ENCODE measurements at regions not wholly inside any gene's neighbourhood (a gene's known extent, or its start where the extent isn't known, plus 50 kb on each side); places are given as distances from the start of the nearest gene placed in this dataset.
"Not testable (repeated sequence)": the region's sequence is repeated elsewhere in the genome, so short reads cannot be mapped to it uniquely, and the experiment has no call there.

GRCh38 chrX:95612350-95612749, 1072.3 kb upstream of the DIAPH2 start:
- DNase-seq (ENCODE audit: low read depth), result no peak

- no peak for DNase-seq (ENCODE audit: low read depth)
Observed at GRCh38 chrX:95622200-95622599, 1062.4 kb upstream of the DIAPH2 start.

- DNase-seq (ENCODE audit: low read depth), result no peak
Observed at GRCh38 chrX:95626748-95627147, 1057.9 kb upstream of the DIAPH2 start.

- DNase-seq (ENCODE audit: low read depth), result no peak
Observed at GRCh38 chrX:95628796-95629195, 1055.8 kb upstream of the DIAPH2 start.

- no peak for DNase-seq (ENCODE audit: low read depth)
Observed at GRCh38 chrX:95629737-95630136, 1054.9 kb upstream of the DIAPH2 start.

- DNase-seq (ENCODE audit: low read depth), result no peak
Observed at GRCh38 chrX:95640226-95640625, 1044.4 kb upstream of the DIAPH2 start.

GRCh38 chrX:95645738-95646137, 1038.9 kb upstream of the DIAPH2 start:
- no peak for DNase-seq (ENCODE audit: low read depth)

GRCh38 chrX:95662200-95662599, 1022.4 kb upstream of the DIAPH2 start:
- no peak for DNase-seq (ENCODE audit: low read depth)

- DNase-seq (ENCODE audit: low read depth), result no peak
Observed at GRCh38 chrX:95666056-95666455, 1018.6 kb upstream of the DIAPH2 start.

GRCh38 chrX:95675011-95675410, 1009.6 kb upstream of the DIAPH2 start:
- DNase-seq (ENCODE audit: low read depth), result no peak

- DNase-seq (ENCODE audit: low read depth), result no peak
Observed at GRCh38 chrX:95675794-95676193, 1008.8 kb upstream of the DIAPH2 start.

GRCh38 chrX:95678679-95679078, 1006.0 kb upstream of the DIAPH2 start:
- DNase-seq (ENCODE audit: low read depth), result no peak

- DNase-seq (ENCODE audit: low read depth), result no peak
Observed at GRCh38 chrX:95693365-95693764, 991.3 kb upstream of the DIAPH2 start.

GRCh38 chrX:95703696-95704095, 980.9 kb upstream of the DIAPH2 start:
- no peak for DNase-seq (ENCODE audit: low read depth)

- DNase-seq (ENCODE audit: low read depth), result no peak
Observed at GRCh38 chrX:95716841-95717240, 967.8 kb upstream of the DIAPH2 start.

- DNase-seq (ENCODE audit: low read depth), result no peak
Observed at GRCh38 chrX:95718746-95719145, 965.9 kb upstream of the DIAPH2 start.

GRCh38 chrX:95721011-95721410, 963.6 kb upstream of the DIAPH2 start:
- DNase-seq (ENCODE audit: low read depth), result no peak

GRCh38 chrX:95728446-95728845, 956.2 kb upstream of the DIAPH2 start:
- DNase-seq (ENCODE audit: low read depth), result no peak

- no peak for DNase-seq (ENCODE audit: low read depth)
Observed at GRCh38 chrX:95729401-95729800, 955.2 kb upstream of the DIAPH2 start.

- no peak for DNase-seq (ENCODE audit: low read depth)
Observed at GRCh38 chrX:95733426-95733825, 951.2 kb upstream of the DIAPH2 start.

GRCh38 chrX:95754411-95754810, 930.2 kb upstream of the DIAPH2 start:
- no peak for DNase-seq (ENCODE audit: low read depth)

GRCh38 chrX:95760356-95760755, 924.3 kb upstream of the DIAPH2 start:
- no peak for DNase-seq (ENCODE audit: low read depth)

- no peak for DNase-seq (ENCODE audit: low read depth)
Observed at GRCh38 chrX:95762716-95763115, 921.9 kb upstream of the DIAPH2 start.

GRCh38 chrX:95764972-95765451, 919.6 kb upstream of the DIAPH2 start:
- no peak for DNase-seq (ENCODE audit: low read depth)

- DNase-seq (ENCODE audit: low read depth), result not testable (repeated sequence)
Observed at GRCh38 chrX:95771198-95771597, 913.4 kb upstream of the DIAPH2 start.
